Heart right ventricle (tissue), 16 donors: ENCODE measurements at regions not wholly inside any gene's neighbourhood (a gene's known extent, or its start where the extent isn't known, plus 50 kb on each side); places are given as distances from the start of the nearest gene placed in this dataset.

Experiments
- ATAC-seq, 8 donors: fragments of 200-7000 bp; cut with Tn5 transposase; one replicate each; pipeline ENCODE4 v1.9.1; 2020; ENCODE audit warnings: mild to moderate bottlenecking in 8 of 8, moderate library complexity in 8 of 8, moderate number of reproducible peaks in 1 of 8
- DNase-seq, 2 donors: peaks; one replicate each; pipeline ENCODE4 v3.0.0-alpha.2; 2020
- H3K27ac ChIP-seq, 10 donors: fragments of 200-600 bp; sonication (generic) in 2 of 10; one replicate each; pipeline versions ENCODE4 v1.5.0 to v1.8.0; 2020 to 2022; ENCODE audit warnings: mild to moderate bottlenecking in 3 of 10
- H3K27me3 ChIP-seq, 7 donors: fragments of 200-600 bp; one replicate each; pipeline ENCODE4 v1.8.0; 2021 to 2022; ENCODE audit warnings: mild to moderate bottlenecking in 2 of 7
- H3K36me3 ChIP-seq, 9 donors: fragments of 200-600 bp; sonication (generic) in 1 of 9; one replicate each; pipeline versions ENCODE4 v1.5.0 to v1.8.0; 2020 to 2022; ENCODE audit warnings: mild to moderate bottlenecking in 2 of 9
- H3K4me1 ChIP-seq, 9 donors: fragments of 200-600 bp; sonication (generic) in 1 of 9; one replicate each; pipeline versions ENCODE4 v1.5.0 to v1.8.0; 2020 to 2022; ENCODE audit warnings: mild to moderate bottlenecking in 4 of 9
- H3K4me3 ChIP-seq, 10 donors: fragments of 200-600 bp; sonication (generic) in 2 of 10; one replicate each; pipeline versions ENCODE4 v1.5.0 to v1.8.0; 2020 to 2022; ENCODE audit warnings: mild to moderate bottlenecking in 7 of 10, moderate library complexity in 2 of 10
- H3K9me3 ChIP-seq, 11 donors: fragments of 200-600 bp in 10 of 11; sonication (generic) in 2 of 11; one replicate each; pipeline versions ENCODE4 v1.5.0 to v1.8.0; 2013 to 2022; ENCODE audit warnings: mild to moderate bottlenecking in 2 of 11, control low read depth in 1 of 11, moderate library complexity in 1 of 11
- WGBS, 2 donors: extraction: QIAGEN DNeasy Blood & Tissue Kit; methylation state at CpG; one replicate each; pipeline ENCODE4 v1.1.7; 2013; ENCODE audit warnings: inconsistent platforms in 1 of 2; 5-methylcytosine and 5-hydroxymethylcytosine counted together
- intact Hi-C, 10 donors: fragments of 100-400 bp; cut with DNase I; formaldehyde crosslinking; loops; one replicate each; pipeline versions ENCODE4 v1.11.1 to v1.14.2; 2022
- TF ChIP-seq, protein P1 (sequence below), 9 donors: fragments of 200-600 bp; sonication (generic) in 2 of 9; IDR thresholded peaks; one replicate each; pipeline versions ENCODE4 v1.5.0 to v1.8.0; 2021 to 2022; ENCODE audit warnings: antibody characterized with exemption in 9 of 9, mild to moderate bottlenecking in 5 of 9, moderate library complexity in 1 of 9
- donor health status: Arrhythmogenic right ventricular cardiomyopathy.
- donor health status: ischemic (EF 13 %, LVEDD 7.1; RV severe dilation, severe dysfunction).
- donor health status: healthy with polysubstance abuse.
- donor health status: DM: no; HTN: yes; CAD: no.
- donor health status: DM: no; HTN: no; CAD: no.
- donor health status: ischemic (EF 25% LVEDD 6.9; RV normal size, moderate dysfunction).
- donor health status: ischemic (EF 25% LVEDD 5.7; RV mildly dilated, moderate dysfunction).
- donor health status: healthy.
- donor health status: DM: yes; HTN: yes; CAD: no.
- donor health status: Ischemic cardiomyopathy.
- donor health status: ischemic (EF 35%, LVEDD 5.7; RV mildly dilated, moderate dysfunction).
- donor health status: nonischemic (EF 11% LVEDD 7.7; RV severe dilation, severe dysfunction).
- donor health status: DM: yes; HTN: yes; CAD: no.
- donor health status: PGD.
- donor health status: ischemic (EF 29% LVEDD 5.4; RV normal size, mild dysfunction).
- donor health status: nonischemic (EF 23%, LVEDD 6.1; RV moderate dilation, normal function).

DNA sequence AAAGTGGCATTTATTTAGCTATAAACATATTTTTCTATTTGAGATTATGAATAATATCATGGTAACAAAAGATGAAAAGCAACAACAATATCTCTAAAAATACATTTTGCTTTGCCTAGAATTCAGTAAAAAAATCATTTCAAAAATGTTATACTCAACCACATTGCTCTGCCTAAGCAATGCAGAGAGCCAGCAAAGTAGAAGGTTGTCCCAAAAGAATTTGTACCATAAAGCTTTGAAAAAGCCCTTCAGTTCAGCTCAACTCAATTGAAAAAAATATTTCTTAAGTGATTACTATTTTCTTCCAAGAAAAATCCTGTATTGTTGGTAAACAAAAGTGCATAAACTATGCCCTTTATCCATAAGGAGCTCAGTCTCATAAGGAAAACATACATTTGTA is 301.2 kb upstream of the ARSJ start:
- intact Hi-C loops = loop anchor here in 1 of 10 donors (5.0 kb wide), 1 partner anchor 1757 kb away; no protein-coding TSS in a partner anchor
- no peaks in the 10 kb centered on the region for H3K4me1 ChIP-seq
- ATAC-seq = no peak
- H3K9me3 ChIP-seq = peaks cover 0 to 12% (median 0%) of the 10 kb centered on the region in 11 donors
- TF ChIP-seq, protein P1, sequence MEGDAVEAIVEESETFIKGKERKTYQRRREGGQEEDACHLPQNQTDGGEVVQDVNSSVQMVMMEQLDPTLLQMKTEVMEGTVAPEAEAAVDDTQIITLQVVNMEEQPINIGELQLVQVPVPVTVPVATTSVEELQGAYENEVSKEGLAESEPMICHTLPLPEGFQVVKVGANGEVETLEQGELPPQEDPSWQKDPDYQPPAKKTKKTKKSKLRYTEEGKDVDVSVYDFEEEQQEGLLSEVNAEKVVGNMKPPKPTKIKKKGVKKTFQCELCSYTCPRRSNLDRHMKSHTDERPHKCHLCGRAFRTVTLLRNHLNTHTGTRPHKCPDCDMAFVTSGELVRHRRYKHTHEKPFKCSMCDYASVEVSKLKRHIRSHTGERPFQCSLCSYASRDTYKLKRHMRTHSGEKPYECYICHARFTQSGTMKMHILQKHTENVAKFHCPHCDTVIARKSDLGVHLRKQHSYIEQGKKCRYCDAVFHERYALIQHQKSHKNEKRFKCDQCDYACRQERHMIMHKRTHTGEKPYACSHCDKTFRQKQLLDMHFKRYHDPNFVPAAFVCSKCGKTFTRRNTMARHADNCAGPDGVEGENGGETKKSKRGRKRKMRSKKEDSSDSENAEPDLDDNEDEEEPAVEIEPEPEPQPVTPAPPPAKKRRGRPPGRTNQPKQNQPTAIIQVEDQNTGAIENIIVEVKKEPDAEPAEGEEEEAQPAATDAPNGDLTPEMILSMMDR (IDR thresholded peaks at IDR 0.05) = no peak
- no peak overlapping the region for H3K4me3 ChIP-seq
- H3K36me3 ChIP-seq = no peaks in the 10 kb centered on the region
- no peaks in the 10 kb centered on the region for H3K27me3 ChIP-seq
- DNase-seq = no peak
- H3K27ac ChIP-seq = no peak overlapping the region

- TF ChIP-seq, protein P1 (IDR thresholded peaks at IDR 0.05) = no peak
- intact Hi-C loops = loop anchor here in 1 of 10 donors (5.0 kb wide), 1 partner anchor 1756 kb away; no protein-coding TSS in a partner anchor
- no peak overlapping the region for H3K4me3 ChIP-seq
- no peaks in the 10 kb centered on the region for H3K4me1 ChIP-seq
- no peaks in the 10 kb centered on the region for H3K36me3 ChIP-seq
- no peaks in the 10 kb centered on the region for H3K27me3 ChIP-seq
- no peak for DNase-seq
- no peak overlapping the region for H3K27ac ChIP-seq
- H3K9me3 ChIP-seq = peaks cover 0 to 19% (median 0%) of the 10 kb centered on the region in 11 donors
- ATAC-seq = no peak
- 82 to 83% methylated on average over 6 of the region's 6 CpGs for WGBS, 2 donors
Measured at GRCh38 chr4:114281164-114281960, 301.9 kb upstream of the ARSJ start.

DNA sequence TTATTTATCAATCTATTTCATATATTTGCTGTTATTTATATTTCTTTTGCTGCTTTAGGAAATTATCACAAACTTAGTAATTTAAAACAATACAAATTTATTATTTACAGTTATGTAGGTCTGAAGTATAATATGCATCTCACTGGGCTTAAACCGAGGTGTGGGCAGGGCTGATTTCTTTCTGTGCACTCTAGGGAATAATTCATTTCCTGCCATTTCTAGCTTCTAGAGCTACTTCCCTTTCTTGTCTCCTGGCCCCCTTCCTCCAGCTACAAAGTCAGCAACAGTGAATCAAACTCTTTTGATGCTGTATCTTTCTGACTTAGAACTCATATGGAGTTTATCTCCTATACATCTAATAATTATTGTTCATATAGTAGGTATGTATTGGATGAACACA is 303.5 kb upstream of the ARSJ start:
- DNase-seq = no peak
- Histone ChIP-seq H3K9me3 (peaks cover 0 to 17% (median 0%) of the 10 kb centered on the region in 11 donors), H3K4me3 (no peak overlapping the region), H3K4me1 (no peaks in the 10 kb centered on the region), H3K27me3 (no peaks in the 10 kb centered on the region), H3K27ac (no peak overlapping the region), H3K36me3 (no peaks in the 10 kb centered on the region)
- no peak for ATAC-seq
- WGBS, 2 donors = 39 to 56% methylated on average over 1 of the region's 1 CpG
- intact Hi-C loops = loop anchor here in 1 of 10 donors (5.0 kb wide), 1 partner anchor 1754 kb away; no protein-coding TSS in a partner anchor
- TF ChIP-seq, protein P1 (IDR thresholded peaks at IDR 0.05) = no peak

DNA sequence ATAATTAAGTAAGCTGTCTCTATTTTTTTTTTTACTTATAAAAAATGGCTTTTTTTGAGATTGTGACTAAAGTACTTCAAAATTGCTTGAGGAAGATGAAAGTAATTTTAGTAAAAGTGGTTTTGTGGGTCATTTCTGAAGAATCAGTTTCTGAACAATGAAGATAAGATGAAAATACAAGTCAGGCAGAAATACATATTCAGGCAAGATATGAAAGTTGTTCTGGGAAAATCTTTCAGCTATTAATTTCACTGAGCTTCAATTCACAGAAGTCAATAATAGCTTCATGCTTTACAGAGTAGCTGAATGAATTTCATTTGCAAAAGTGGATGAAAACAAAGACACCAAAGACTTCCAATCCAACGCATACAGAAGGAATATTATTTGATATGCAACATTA is 305.2 kb upstream of the ARSJ start:
- Histone ChIP-seq H3K4me3 (no peak overlapping the region), H3K36me3 (no peaks in the 10 kb centered on the region), H3K4me1 (no peaks in the 10 kb centered on the region), H3K27me3 (no peaks in the 10 kb centered on the region), H3K27ac (no peak overlapping the region), H3K9me3 (peaks cover 0 to 9% (median 0%) of the 10 kb centered on the region in 11 donors)
- TF ChIP-seq, protein P1 (IDR thresholded peaks at IDR 0.05) = no peak
- intact Hi-C loops = loop anchor here in 1 of 10 donors (5.0 kb wide), 1 partner anchor 1753 kb away; no protein-coding TSS in a partner anchor
- 87 to 88% methylated on average over 1 of the region's 1 CpG for WGBS, 2 donors
- ATAC-seq (no peak), DNase-seq (no peak)
